ENCODE measurements at regions not wholly inside any gene's neighbourhood (a gene's known extent, or its start where the extent isn't known, plus 50 kb on each side); places are given as distances from the start of the nearest gene placed in this dataset.

DNA sequence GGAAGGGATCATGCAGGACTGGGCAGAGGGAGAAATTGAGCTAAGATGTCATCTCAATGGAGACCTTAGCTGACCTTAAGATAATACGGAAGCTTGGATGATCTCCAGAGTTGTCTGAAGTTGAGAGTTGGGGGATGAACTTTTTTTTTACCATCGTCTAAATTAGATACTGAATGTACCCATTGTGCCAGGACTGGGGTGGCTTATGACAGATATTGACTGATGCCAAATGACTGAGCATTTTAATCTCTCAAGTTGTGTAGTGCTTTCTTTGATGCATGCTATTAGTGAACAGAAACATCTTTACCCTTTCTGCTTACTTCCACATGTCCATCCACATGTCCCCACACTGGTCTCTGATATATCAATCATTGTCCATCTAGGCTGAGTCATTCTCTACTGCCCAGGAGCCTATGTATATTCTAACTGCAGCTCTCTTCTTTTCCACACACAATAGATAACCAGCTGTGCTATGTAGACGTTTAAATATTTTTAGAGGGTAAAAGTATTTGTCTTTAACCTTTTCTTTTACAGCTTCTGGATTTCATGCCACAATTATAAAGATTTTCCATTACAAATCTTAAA, 60.2 kb upstream of the ZKSCAN2 start:
- no peak for DNase-seq (ENCODE audit: low read depth)

DNA sequence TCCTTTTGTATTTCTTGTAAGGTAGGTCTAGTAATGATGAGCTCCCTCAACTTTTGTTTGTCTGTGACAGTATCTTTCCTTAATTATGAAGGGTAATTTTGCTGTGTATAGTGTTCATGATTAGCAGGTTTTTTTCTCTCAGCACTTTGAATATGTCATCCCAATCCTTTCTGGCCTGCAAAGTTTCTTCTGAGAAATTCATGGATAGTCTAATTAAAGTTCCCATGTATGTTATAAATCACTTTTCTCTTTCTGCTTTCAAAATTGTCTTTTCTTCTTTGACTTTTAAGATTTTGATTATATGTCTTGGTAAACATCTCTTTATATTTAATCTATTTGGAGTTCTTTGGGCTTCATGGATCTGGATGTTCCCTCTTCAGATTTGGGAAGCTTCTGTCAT, 54.3 kb upstream of the ZKSCAN2 start:
- DNase-seq (ENCODE audit: low read depth), result no peak

DNA sequence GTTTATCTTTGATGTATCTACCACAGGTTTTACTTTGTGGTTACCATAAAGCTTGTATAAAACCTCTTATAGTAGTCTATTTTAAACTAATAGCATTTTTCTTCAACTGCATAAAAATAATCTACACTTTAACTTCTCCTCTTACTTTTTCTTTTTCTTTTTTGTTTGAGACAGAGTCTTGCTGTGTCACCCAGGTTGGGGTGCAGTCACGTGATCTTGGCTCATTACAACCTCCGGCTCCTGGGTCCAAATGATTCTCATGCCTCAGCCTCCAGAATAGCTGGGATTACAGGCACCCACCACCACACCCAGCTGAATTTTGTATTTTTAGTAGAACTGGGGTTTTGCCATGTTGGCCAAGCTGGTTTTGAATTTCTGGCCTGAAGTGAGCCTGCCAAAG, 53.4 kb upstream of the ZKSCAN2 start:
- DNase-seq (ENCODE audit: low read depth), result no peak
